ENCODE measurements at regions not wholly inside any gene's neighbourhood (a gene's known extent, or its start where the extent isn't known, plus 50 kb on each side); places are given as distances from the start of the nearest gene placed in this dataset.

- TF ChIP-seq SUZ12 (IDR thresholded peaks at IDR 0.05; ENCODE audit: extremely low read depth, insufficient read depth, insufficient read length) (no peak), YY1 (IDR thresholded peaks at IDR 0.05; ENCODE audit: insufficient read depth, insufficient read length) (no peak), ZNF274 (IDR thresholded peaks at IDR 0.05; ENCODE audit: low read depth, low read length) (no peak)
These were observed 1285.5 kb downstream of the STIM2 start for GRCh38 chr4:28146191-28146590.

Data from NT2/D1 (cell line).